ENCODE measurements at regions not wholly inside any gene's neighbourhood (a gene's known extent, or its start where the extent isn't known, plus 50 kb on each side); places are given as distances from the start of the nearest gene placed in this dataset.

- 53 to 84% (median 71%) methylated on average over 1 of the region's 1 CpG for WGBS, 3 donors
- no peak for TF ChIP-seq CTCF (IDR thresholded peaks at IDR 0.05)
- Histone ChIP-seq H3K4me1 (no peaks in the 10 kb centered on the region), H3K4me3 (no peak overlapping the region), H3K36me3 (ENCODE audit: insufficient read depth in 1 of 2, low read depth in 1 of 2) (no peaks in the 10 kb centered on the region), H3K27me3 (ENCODE audit: insufficient read depth in 3 of 3, low read length in 2 of 3) (peaks cover 0 to 4% (median 0%) of the 10 kb centered on the region in 3 donors), H3K27ac (no peak overlapping the region), H3K9me3 (no peaks in the 10 kb centered on the region)
- no peak for ATAC-seq
- DNase-seq: no peak
- intact Hi-C loops (cut with DNase I): loop anchor here in 1 of 2 donors (10.0 kb wide), 1 partner anchor 968 kb away; no protein-coding TSS in a partner anchor
Measured at GRCh38 chr10:118462401-118462800, 120.3 kb upstream of the FAM204A start.

GRCh38 chr10:118459642-118460193, 117.6 kb upstream of the FAM204A start:
- DNase-seq (peak; percentile 27 to 55), ATAC-seq (peak; percentile 61 to 81 (median 70))
- no peaks in the 10 kb centered on the region for H3K9me3 ChIP-seq
- intact Hi-C loops (cut with DNase I): loop anchor here (5.0 to 10.0 kb wide), 2 partner anchors 962 to 965 kb away; no protein-coding TSS in a partner anchor
- 3 to 4% (median 4%) methylated on average over 10 of the region's 10 CpGs for WGBS, 3 donors
- no peak overlapping the region for H3K4me3 ChIP-seq
- no peak overlapping the region for H3K27ac ChIP-seq
- H3K27me3 ChIP-seq (ENCODE audit: insufficient read depth in 3 of 3, low read length in 2 of 3): no peaks in the 10 kb centered on the region
- peak; percentile 68 for TF ChIP-seq CTCF (IDR thresholded peaks at IDR 0.05)
- no peaks in the 10 kb centered on the region for H3K4me1 ChIP-seq
- no peaks in the 10 kb centered on the region for H3K36me3 ChIP-seq (ENCODE audit: insufficient read depth in 1 of 2, low read depth in 1 of 2)

- intact Hi-C loops (cut with DNase I): loop anchor here in 1 of 2 donors (5.0 kb wide), 1 partner anchor 962 kb away; no protein-coding TSS in a partner anchor
- no peak for TF ChIP-seq CTCF (IDR thresholded peaks at IDR 0.05)
- H3K27me3 ChIP-seq (ENCODE audit: insufficient read depth in 3 of 3, low read length in 2 of 3): no peaks in the 10 kb centered on the region
Measured at GRCh38 chr10:118458957-118459641, 117.0 kb upstream of the FAM204A start.

GRCh38 chr10:118457824-118458428, 115.8 kb upstream of the FAM204A start:
- intact Hi-C loops (cut with DNase I): loop anchor here in 1 of 2 donors (5.0 kb wide), 1 partner anchor 961 kb away; no protein-coding TSS in a partner anchor
- Histone ChIP-seq H3K36me3 (ENCODE audit: insufficient read depth in 1 of 2, low read depth in 1 of 2) (no peaks in the 10 kb centered on the region), H3K27me3 (ENCODE audit: insufficient read depth in 3 of 3, low read length in 2 of 3) (no peaks in the 10 kb centered on the region), H3K4me3 (no peak overlapping the region), H3K9me3 (no peaks in the 10 kb centered on the region), H3K4me1 (no peaks in the 10 kb centered on the region), H3K27ac (no peak overlapping the region)
- no peak for TF ChIP-seq CTCF (IDR thresholded peaks at IDR 0.05)
- ATAC-seq (no peak), DNase-seq (no peak)

More at GRCh38 chr10:118458957-118459641, 117.0 kb upstream of the FAM204A start:
- Histone ChIP-seq H3K4me3 (no peak overlapping the region), H3K27ac (no peak overlapping the region), H3K36me3 (ENCODE audit: insufficient read depth in 1 of 2, low read depth in 1 of 2) (no peaks in the 10 kb centered on the region), H3K9me3 (no peaks in the 10 kb centered on the region), H3K4me1 (no peaks in the 10 kb centered on the region)
- DNase-seq: no peak
- WGBS, 3 donors: 57 to 64% (median 60%) methylated on average over 10 of the region's 10 CpGs
- no peak for ATAC-seq

Data from psoas muscle (tissue), 7 donors.